GM08714 (cell line): ENCODE measurements at regions not wholly inside any gene's neighbourhood (a gene's known extent, or its start where the extent isn't known, plus 50 kb on each side); places are given as distances from the start of the nearest gene placed in this dataset.
A peak's percentile ranks its signal among the peaks of the same experiment; 100 is the strongest.
"Not testable (repeated sequence)": the region's sequence is repeated elsewhere in the genome, so short reads cannot be mapped to it uniquely, and the experiment has no call there.

Experiments
- H3K4me3 ChIP-seq: fragments of 200-500 bp; sonication (Bioruptor generic); 2 replicates; pipeline ENCODE4 v1.5.1; 2014; ENCODE audit warnings: mild to moderate bottlenecking, low read length, inconsistent platforms
- ZNF274 ChIP-seq: IDR thresholded peaks from 2 replicates; pipeline ENCODE4 v1.6.1; 2012; ENCODE audit warnings: mild to moderate bottlenecking, low read depth, low read length

DNA sequence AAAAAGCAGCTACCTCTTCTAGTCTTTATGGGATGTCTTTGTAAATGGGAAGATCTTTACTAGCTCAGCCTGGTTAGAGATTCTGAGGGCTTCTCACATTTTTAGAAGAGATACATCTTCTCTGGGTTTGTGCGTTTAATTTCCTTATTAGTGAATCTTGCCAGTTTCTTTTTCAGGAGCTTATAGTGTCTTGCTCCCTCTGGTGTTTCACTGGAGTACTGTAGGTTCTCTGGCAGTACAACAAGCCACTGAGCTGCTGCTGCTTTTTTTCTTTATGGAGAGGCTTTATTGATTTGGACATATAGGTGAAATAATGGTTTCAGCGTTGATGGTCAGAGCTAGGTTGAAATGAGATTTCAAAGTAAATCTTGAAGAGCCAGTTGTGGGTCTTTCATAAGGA is 82.9 kb downstream of the LAS1L start:
- TF ChIP-seq ZNF274, result no peak
- no peak overlapping the region for H3K4me3 ChIP-seq

DNA sequence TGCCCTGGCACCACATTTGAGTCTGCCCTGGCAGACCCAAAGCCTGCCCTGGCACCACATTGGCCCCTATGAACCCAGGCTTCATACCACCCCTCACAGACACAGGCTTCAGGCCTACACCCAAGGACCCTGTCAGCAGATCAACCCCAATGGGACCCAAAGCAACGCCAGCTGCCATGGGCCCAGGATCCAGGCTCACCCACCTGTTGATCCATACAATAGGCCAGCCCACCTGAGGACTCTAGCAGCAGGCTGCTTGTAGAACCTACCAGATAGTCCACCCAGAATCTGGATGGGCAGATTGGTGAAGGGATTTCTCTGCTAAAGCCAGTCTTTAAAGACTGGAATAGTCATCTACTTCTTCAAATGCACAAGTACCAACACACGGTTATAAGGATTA is 114.4 kb downstream of the LAS1L start:
- H3K4me3 ChIP-seq, result no peak overlapping the region
- no peak for TF ChIP-seq ZNF274

DNA sequence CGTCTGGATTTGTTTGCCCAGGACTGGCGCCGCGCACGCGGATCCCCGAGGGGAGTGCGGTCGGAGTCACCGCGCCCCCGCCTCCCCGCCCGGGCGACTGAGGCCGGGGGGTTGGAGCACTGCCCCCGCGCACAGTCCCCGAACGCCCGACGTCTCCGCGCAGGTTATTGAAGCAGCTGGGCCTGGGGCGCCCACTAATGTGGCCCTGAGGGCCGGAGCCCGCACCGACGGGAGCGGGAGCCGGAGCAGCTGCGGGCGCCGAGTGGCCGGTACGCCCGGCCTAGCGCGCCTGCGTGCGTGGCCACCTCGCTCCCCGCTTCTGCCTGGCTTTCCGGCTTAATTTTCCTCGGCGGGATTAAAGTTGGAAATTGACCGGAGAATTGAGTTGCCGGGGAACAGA is 126.9 kb downstream of the LAS1L start:
- not testable (repeated sequence) for H3K4me3 ChIP-seq

- H3K4me3 ChIP-seq, result peak overlapping the region; percentile 33; the same call in 1 of the 2 replicates
- TF ChIP-seq ZNF274, result no peak
Observed at GRCh38 chrX:65407157-65407626, 127.4 kb downstream of the LAS1L start.

GRCh38 chrX:65406532-65406931 is 128.1 kb downstream of the LAS1L start:
- no peak for TF ChIP-seq ZNF274
- H3K4me3 ChIP-seq, result no peak overlapping the region; the same call in 1 of the 2 replicates

DNA sequence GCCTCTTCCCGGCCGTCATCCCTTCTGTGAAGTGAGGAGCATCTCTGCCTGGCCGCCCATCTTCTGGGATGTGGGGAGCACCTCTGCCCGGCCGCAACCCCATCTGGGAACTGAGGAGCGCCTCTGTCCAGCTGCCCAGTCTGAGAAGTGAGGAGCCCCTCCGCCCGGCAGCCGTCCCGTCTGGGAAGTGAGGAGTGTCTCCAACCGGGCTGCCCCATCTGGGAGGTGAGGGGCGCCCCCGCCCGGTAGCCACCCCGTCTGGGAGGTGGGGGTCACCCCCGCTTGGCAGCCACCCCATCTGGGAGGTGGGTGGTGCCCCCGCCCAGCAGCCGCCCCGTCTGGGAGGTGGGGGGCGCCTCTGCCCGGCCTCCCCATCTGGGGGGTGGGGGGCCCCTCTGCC is 142.3 kb downstream of the LAS1L start:
- H3K4me3 ChIP-seq, result no peak overlapping the region
- no peak for TF ChIP-seq ZNF274

GRCh38 chrX:65389120-65389519 is 145.5 kb downstream of the LAS1L start:
- H3K4me3 ChIP-seq, result not testable (repeated sequence)
